SK-N-SH (cell line): ENCODE measurements at regions not wholly inside any gene's neighbourhood (a gene's known extent, or its start where the extent isn't known, plus 50 kb on each side); places are given as distances from the start of the nearest gene placed in this dataset.

Experiments
- CTCF ChIA-PET: fragments of 300-600, 350-600 bp; formaldehyde crosslinking; extraction: SDS; loops from one replicate; lab custom pipeline; 2021; lab: Yijun Ruan, JAX
- POLR2A ChIA-PET: fragments of 350-600 bp; sonication (Branson Sonifier 250); formaldehyde crosslinking; extraction: SDS; loops from one replicate; lab custom pipeline; 2020; ENCODE audit warnings: antibody characterized with exemption, inconsistent platforms; lab: Yijun Ruan, JAX
- DNase-seq: peaks from one replicate; pipeline ENCODE4 v3.0.0; 2012
- H2AFZ ChIP-seq: fragments of 200-600 bp; sonication (generic); 2 replicates; pipeline ENCODE4 v1.8.1; 2016; ENCODE audit warnings: antibody characterized with exemption, mild to moderate bottlenecking, low read depth
- H3F3A ChIP-seq: fragments of 200-600 bp; sonication (generic); replicated peaks from 2 replicates; pipeline ENCODE3; 2016; ENCODE audit warnings: antibody characterized with exemption, mild to moderate bottlenecking; ENCODE audit not compliant: insufficient read depth
- H3K27ac ChIP-seq, 2 experiments: fragments of 200-500 bp in 1 of 2; fragments of 200-600 bp in 1 of 2; sonication (Bioruptor generic) in 1 of 2; sonication (generic), shearing (Covaris generic) in 1 of 2; 2 replicates each; pipeline versions ENCODE4 v1.5.1 to v1.6.1; 2014 to 2016; ENCODE audit warnings: low read depth in 2 of 2, inconsistent platforms in 1 of 2, low read length in 1 of 2, mild to moderate bottlenecking in 1 of 2, mixed read lengths in 1 of 2
- H3K27me3 ChIP-seq: fragments of 200-600 bp; sonication (generic), shearing (Covaris generic); 2 replicates; pipeline ENCODE4 v1.6.1; 2016; ENCODE audit warnings: mixed run types; ENCODE audit not compliant: insufficient read depth
- H3K36me3 ChIP-seq, 2 experiments: fragments of 200-500 bp in 1 of 2; fragments of 200-600 bp in 1 of 2; sonication (Bioruptor generic) in 1 of 2; sonication (generic) in 1 of 2; replicated peaks in 1 of 2; 2 replicates each; pipeline versions ENCODE3 to v1.5.1; 2014 to 2016; ENCODE audit warnings: low read length in 1 of 2, mild to moderate bottlenecking in 1 of 2; ENCODE audit not compliant: insufficient read depth in 2 of 2, control insufficient read depth in 1 of 2
- H3K4me1 ChIP-seq, 2 experiments: fragments of 200-500 bp in 1 of 2; fragments of 200-600 bp in 1 of 2; sonication (Bioruptor generic) in 1 of 2; sonication (generic), shearing (Covaris generic) in 1 of 2; 2 replicates each; pipeline versions ENCODE4 v1.5.1 to v1.6.1; 2014 to 2016; ENCODE audit warnings: low read depth in 1 of 2, low read length in 1 of 2, mixed run types in 1 of 2; ENCODE audit not compliant: insufficient read depth in 2 of 2, control insufficient read depth in 1 of 2
- H3K4me2 ChIP-seq: fragments of 200-600 bp; sonication (generic), shearing (Covaris generic); 2 replicates; pipeline ENCODE4 v1.6.1; 2017; ENCODE audit warnings: mixed run types
- H3K4me3 ChIP-seq, 2 experiments: fragments of 200-500 bp in 1 of 2; fragments of 200-600 bp in 1 of 2; sonication (Bioruptor generic) in 1 of 2; sonication (generic), shearing (Covaris generic) in 1 of 2; 2 replicates each; pipeline versions ENCODE4 v1.5.1 to v1.8.1; 2014 to 2016; ENCODE audit warnings: low read depth in 2 of 2, inconsistent platforms in 1 of 2, low read length in 1 of 2, mild to moderate bottlenecking in 1 of 2, mixed read lengths in 1 of 2, moderate library complexity in 1 of 2
- H3K79me2 ChIP-seq: fragments of 200-600 bp; sonication (generic); 2 replicates; pipeline ENCODE4 v1.8.1; 2017; ENCODE audit warnings: mild to moderate bottlenecking; ENCODE audit not compliant: insufficient read depth
- H3K9ac ChIP-seq: fragments of 200-600 bp; sonication (generic); 2 replicates; pipeline ENCODE4 v1.6.1; 2017; ENCODE audit warnings: mixed run types
- H3K9me2 ChIP-seq: fragments of 200-600 bp; sonication (generic); 2 replicates; pipeline ENCODE4 v1.6.1; 2017; ENCODE audit warnings: mixed run types
- H3K9me3 ChIP-seq: fragments of 200-600 bp; sonication (generic); 2 replicates; pipeline ENCODE4 v1.6.1; 2017; ENCODE audit warnings: mixed run types, mild to moderate bottlenecking, moderate library complexity
- H4K20me1 ChIP-seq: fragments of 200-600 bp; sonication (generic); 2 replicates; pipeline ENCODE4 v1.6.1; 2017; ENCODE audit warnings: mild to moderate bottlenecking, mixed run types; ENCODE audit not compliant: insufficient read depth
- CHD2 ChIP-seq: fragments of 150-350 bp; IDR thresholded peaks from 2 replicates; pipeline ENCODE4 v1.6.1; 2018; ENCODE audit warnings: low read length; ENCODE audit not compliant: partially characterized antibody
- CTCF ChIP-seq: fragments of 200-600 bp; sonication (generic); IDR thresholded peaks from 2 replicates; pipeline ENCODE4 v1.6.1; 2017; ENCODE audit warnings: antibody characterized with exemption, mild to moderate bottlenecking, moderate library complexity
- ELF1 ChIP-seq: IDR thresholded peaks from 2 replicates; pipeline ENCODE4 v1.4.0; 2012
- EZH2phosphoT487 ChIP-seq: fragments of 200-600 bp; sonication (generic); IDR thresholded peaks from 2 replicates; pipeline ENCODE4 v1.6.1; 2017; ENCODE audit warnings: low read depth, mixed run types, mild to moderate bottlenecking, antibody characterized with exemption, moderate library complexity, borderline replicate concordance
- FOXM1 ChIP-seq: IDR thresholded peaks from 2 replicates; pipeline ENCODE4 v1.4.0; 2012; ENCODE audit warnings: low read depth, mild to moderate bottlenecking
- GABPA ChIP-seq: IDR thresholded peaks from 2 replicates; pipeline ENCODE4 v1.4.0; 2012; ENCODE audit warnings: low read depth, mild to moderate bottlenecking
- GATA2 ChIP-seq: sonication (generic); formaldehyde crosslinking; IDR thresholded peaks from 2 replicates; pipeline ENCODE4 v1.5.0; 2020; ENCODE audit warnings: mild to moderate bottlenecking, missing genetic modification reagents
- MXI1 ChIP-seq: IDR thresholded peaks from 2 replicates; pipeline ENCODE4 v1.6.1; 2012; ENCODE audit warnings: mild to moderate bottlenecking, low read depth, low read length, improper control_type of control experiment
- NFIC ChIP-seq: IDR thresholded peaks from 2 replicates; pipeline ENCODE4 v1.4.0; 2012; ENCODE audit warnings: borderline replicate concordance
- NRF1 ChIP-seq: IDR thresholded peaks from 2 replicates; pipeline ENCODE4 v1.6.1; 2012; ENCODE audit warnings: low read depth, mild to moderate bottlenecking, low read length
- POLR2AphosphoS5 ChIP-seq: IDR thresholded peaks from 2 replicates; pipeline ENCODE4 v1.6.1; 2012; ENCODE audit warnings: low read depth, low read length
- RAD21 ChIP-seq: IDR thresholded peaks from 2 replicates; pipeline ENCODE4 v1.6.1; 2012; ENCODE audit warnings: mild to moderate bottlenecking, low read length
- RCOR1 ChIP-seq: fragments of 150-350 bp; IDR thresholded peaks from 2 replicates; pipeline ENCODE4 v1.6.1; 2017; ENCODE audit warnings: antibody characterized with exemption, low read length
- RFX5 ChIP-seq: IDR thresholded peaks from 2 replicates; pipeline ENCODE4 v1.6.1; 2012; ENCODE audit warnings: mild to moderate bottlenecking, improper control_type of control experiment, low read length
- TAF1 ChIP-seq: IDR thresholded peaks from 2 replicates; pipeline ENCODE4 v1.6.1; 2012; ENCODE audit warnings: low read depth, mild to moderate bottlenecking, low read length, moderate library complexity, borderline replicate concordance
- TCF12 ChIP-seq: IDR thresholded peaks from 2 replicates; pipeline ENCODE4 v1.4.0; 2012
- USF1 ChIP-seq: IDR thresholded peaks from 2 replicates; pipeline ENCODE4 v1.4.0; 2012; ENCODE audit warnings: low read depth, borderline replicate concordance
- USF2 ChIP-seq: fragments of 150-350 bp; IDR thresholded peaks from 2 replicates; pipeline ENCODE4 v1.6.1; 2017; ENCODE audit warnings: antibody characterized with exemption, low read length, low read depth, borderline replicate concordance
- ZBTB33 ChIP-seq: IDR thresholded peaks from 2 replicates; pipeline ENCODE4 v1.4.0; 2012; ENCODE audit warnings: low read depth, borderline replicate concordance
- WGBS: methylation state at CpG from one replicate; pipeline ENCODE4 v1.1.6; 2017; ENCODE audit warnings: low lambda C conversion rate; 5-methylcytosine and 5-hydroxymethylcytosine counted together

GRCh38 chr15:61421938-61422337 lies 192.8 kb upstream of the RORA start (continued):
- TF ChIP-seq USF1 (no peak), POLR2AphosphoS5 (no peak), EZH2phosphoT487 (no peak), ELF1 (no peak), GATA2 (CRISPR knock-in tag) (no peak)

GRCh38 chr15:61421470-61421869 lies 192.4 kb upstream of the RORA start:
- WGBS: 61% methylated on average over 2 of the region's 2 CpGs
- Histone ChIP-seq H3K9ac (no peak overlapping the region), H3K79me2 (no peaks in the 10 kb centered on the region)
- no peak for TF ChIP-seq CTCF
- TF ChIP-seq ZBTB33: no peak
- no peak for TF ChIP-seq EZH2phosphoT487
- no peak for TF ChIP-seq NRF1
- TF ChIP-seq RFX5: no peak
- no peak for TF ChIP-seq RAD21
- no peak for TF ChIP-seq TAF1
- TF ChIP-seq FOXM1: no peak
- no peak for TF ChIP-seq GABPA
- TF ChIP-seq TCF12: no peak
- no peak for TF ChIP-seq RCOR1
- TF ChIP-seq ELF1: no peak
- no peak for TF ChIP-seq NFIC
- no peak for TF ChIP-seq USF2
- no peak for TF ChIP-seq MXI1
- no peak for TF ChIP-seq CHD2
- TF ChIP-seq, all 33 proteins: peak for 0
- no peaks in the 10 kb centered on the region for H3K4me1 ChIP-seq
- DNase-seq: no peak
- POLR2A ChIA-PET: no interaction called here
- no peak overlapping the region for H3K4me3 ChIP-seq
- H3K27ac ChIP-seq: no peak overlapping the region
- no peak overlapping the region for H2AFZ ChIP-seq
- H3K4me2 ChIP-seq: no peak overlapping the region
- H3K36me3 ChIP-seq: no peaks in the 10 kb centered on the region
- no peaks in the 10 kb centered on the region; the same call in 1 of the 2 replicates for H3K27me3 ChIP-seq
- no peaks in the 10 kb centered on the region for H3F3A ChIP-seq
- H3K9me2 ChIP-seq: no peaks in the 10 kb centered on the region
- CTCF ChIA-PET: interaction anchor here (1.2 kb wide), 1 partner anchor 19 kb away, joined by 3 read pairs; no protein-coding TSS in a partner anchor
- no peaks in the 10 kb centered on the region for H4K20me1 ChIP-seq
- H3K9me3 ChIP-seq: no peaks in the 10 kb centered on the region
